HEK293 (cell line): ENCODE measurements at regions not wholly inside any gene's neighbourhood (a gene's known extent, or its start where the extent isn't known, plus 50 kb on each side); places are given as distances from the start of the nearest gene placed in this dataset.

ENCODE experiments used
- CTCF ChIA-PET: fragments of 350-600 bp; formaldehyde crosslinking; extraction: SDS; loops from one replicate; lab custom pipeline; 2021; ENCODE audit warnings: antibody characterized with exemption; lab: Yijun Ruan, JAX
- POLR2A ChIA-PET: fragments of 300-600 bp; formaldehyde crosslinking; extraction: SDS; loops from one replicate; lab custom pipeline; 2020; ENCODE audit warnings: antibody characterized with exemption, inconsistent platforms; lab: Yijun Ruan, JAX
- H3K27ac ChIP-seq: fragments of 200-500 bp; sonication (Bioruptor generic); 2 replicates; pipeline ENCODE4 v1.5.1; 2014; ENCODE audit warnings: low read depth, low read length, control low read depth, inconsistent platforms; ENCODE audit errors: extremely low read depth
- H3K36me3 ChIP-seq, 2 experiments: fragments of 200-500 bp in 1 of 2; sonication (Bioruptor generic) in 1 of 2; 1 replicate in 1 of 2; 2 replicates in 1 of 2; pipeline ENCODE4 v1.5.1; 2014 to 2017; ENCODE audit warnings: inconsistent platforms in 2 of 2, low read length in 2 of 2; ENCODE audit not compliant: control insufficient read depth in 2 of 2, insufficient read depth in 1 of 2
- H3K4me1 ChIP-seq: fragments of 200-500 bp; sonication (Bioruptor generic); 2 replicates; pipeline ENCODE4 v1.5.1; 2014; ENCODE audit warnings: mild to moderate bottlenecking, low read length, inconsistent platforms; ENCODE audit not compliant: control insufficient read depth, insufficient read depth
- H3K4me3 ChIP-seq: 2 replicates; pipeline ENCODE4 v1.5.1; 2011; ENCODE audit warnings: low read depth, mild to moderate bottlenecking, control low read depth, low read length, moderate library complexity
- H3K9me3 ChIP-seq: fragments of 200-500 bp; sonication (Bioruptor generic); 2 replicates; pipeline ENCODE4 v1.5.1; 2014; ENCODE audit warnings: low read depth, low read length, inconsistent platforms; ENCODE audit not compliant: control insufficient read depth, insufficient read depth
- ATF2 ChIP-seq: fragments of 450-650 bp; formaldehyde crosslinking; IDR thresholded peaks from 2 replicates; pipeline ENCODE4 v1.5.1; 2016; ENCODE audit warnings: missing biosample characterization, missing genetic modification characterization, low read depth
- OSR2 ChIP-seq: fragments of 450-650 bp; formaldehyde crosslinking; IDR thresholded peaks from 2 replicates; pipeline ENCODE4 v1.5.1; 2016; ENCODE audit warnings: missing biosample characterization, missing genetic modification characterization
- PRDM10 ChIP-seq: fragments of 450-650 bp; formaldehyde crosslinking; IDR thresholded peaks from 2 replicates; pipeline ENCODE4 v1.5.1; 2016; ENCODE audit warnings: missing biosample characterization, missing genetic modification characterization
- RBAK ChIP-seq: fragments of 450-650 bp; formaldehyde crosslinking; IDR thresholded peaks from 2 replicates; pipeline ENCODE4 v1.5.1; 2016; ENCODE audit warnings: missing biosample characterization, missing genetic modification characterization
- SCRT1 ChIP-seq: fragments of 450-650 bp; formaldehyde crosslinking; IDR thresholded peaks from 2 replicates; pipeline ENCODE4 v1.5.1; 2016; ENCODE audit warnings: missing biosample characterization, missing genetic modification characterization, borderline replicate concordance
- SP2 ChIP-seq: fragments of 450-650 bp; formaldehyde crosslinking; IDR thresholded peaks from 2 replicates; pipeline ENCODE4 v1.5.1; 2016; ENCODE audit warnings: missing biosample characterization, missing genetic modification characterization
- WT1 ChIP-seq: fragments of 450-650 bp; formaldehyde crosslinking; IDR thresholded peaks from 2 replicates; pipeline ENCODE4 v1.5.1; 2016; ENCODE audit warnings: missing biosample characterization, missing genetic modification characterization
- ZFHX2 ChIP-seq: fragments of 450-650 bp; formaldehyde crosslinking; conservative IDR thresholded peaks from 2 replicates; pipeline ENCODE4 v1.5.1; 2016; ENCODE audit warnings: missing biosample characterization, missing genetic modification characterization
- ZFP37 ChIP-seq: fragments of 450-650 bp; formaldehyde crosslinking; IDR thresholded peaks from 2 replicates; pipeline ENCODE4 v1.5.1; 2016; ENCODE audit warnings: missing biosample characterization, missing genetic modification characterization
- ZFP41 ChIP-seq: fragments of 450-650 bp; formaldehyde crosslinking; IDR thresholded peaks from 2 replicates; pipeline ENCODE4 v1.5.1; 2016; ENCODE audit warnings: missing biosample characterization, missing genetic modification characterization, borderline replicate concordance
- ZFP69B ChIP-seq: fragments of 450-650 bp; formaldehyde crosslinking; IDR thresholded peaks from 2 replicates; pipeline ENCODE4 v1.5.1; 2016; ENCODE audit warnings: missing biosample characterization, missing genetic modification characterization
- ZNF146 ChIP-seq: fragments of 450-650 bp; formaldehyde crosslinking; IDR thresholded peaks from 2 replicates; pipeline ENCODE4 v1.5.1; 2016; ENCODE audit warnings: missing biosample characterization, missing genetic modification characterization
- ZNF157 ChIP-seq: fragments of 450-650 bp; formaldehyde crosslinking; IDR thresholded peaks from 2 replicates; pipeline ENCODE4 v1.5.1; 2016; ENCODE audit warnings: missing biosample characterization, missing genetic modification characterization
- ZNF311 ChIP-seq: fragments of 450-650 bp; formaldehyde crosslinking; IDR thresholded peaks from 2 replicates; pipeline ENCODE4 v1.5.1; 2017; ENCODE audit warnings: missing biosample characterization, missing genetic modification characterization, borderline replicate concordance
- ZNF341 ChIP-seq: fragments of 450-650 bp; formaldehyde crosslinking; IDR thresholded peaks from 2 replicates; pipeline ENCODE4; 2016; ENCODE audit warnings: low read depth, missing biosample characterization, missing genetic modification characterization
- ZNF404 ChIP-seq: fragments of 450-650 bp; formaldehyde crosslinking; IDR thresholded peaks from 2 replicates; pipeline ENCODE4 v1.5.1; 2017; ENCODE audit warnings: missing biosample characterization, missing genetic modification characterization
- ZNF433 ChIP-seq: fragments of 450-650 bp; formaldehyde crosslinking; IDR thresholded peaks from 2 replicates; pipeline ENCODE4 v1.5.1; 2016; ENCODE audit warnings: missing biosample characterization, missing genetic modification characterization, low read depth
- ZNF48 ChIP-seq: fragments of 450-650 bp; formaldehyde crosslinking; IDR thresholded peaks from 2 replicates; pipeline ENCODE4 v1.5.1; 2016; ENCODE audit warnings: missing biosample characterization, missing genetic modification characterization
- ZNF521 ChIP-seq: fragments of 450-650 bp; formaldehyde crosslinking; IDR thresholded peaks from 2 replicates; pipeline ENCODE4 v1.5.1; 2017; ENCODE audit warnings: missing biosample characterization, mild to moderate bottlenecking, missing genetic modification characterization
- ZNF548 ChIP-seq: fragments of 450-650 bp; formaldehyde crosslinking; IDR thresholded peaks from 2 replicates; pipeline ENCODE4 v1.5.1; 2016; ENCODE audit warnings: missing biosample characterization, missing genetic modification characterization
- ZNF639 ChIP-seq: fragments of 450-650 bp; formaldehyde crosslinking; IDR thresholded peaks from 2 replicates; pipeline ENCODE4 v1.5.1; 2016; ENCODE audit warnings: missing biosample characterization, missing genetic modification characterization
- ZNF660 ChIP-seq: fragments of 450-650 bp; IDR thresholded peaks from 2 replicates; pipeline ENCODE4 v1.5.1; 2018; ENCODE audit warnings: missing biosample characterization, mild to moderate bottlenecking, missing genetic modification characterization
- ZNF701 ChIP-seq: fragments of 450-650 bp; formaldehyde crosslinking; IDR thresholded peaks from 2 replicates; pipeline ENCODE4 v1.5.1; 2016; ENCODE audit warnings: missing biosample characterization, missing genetic modification characterization
- TF ChIP-seq, protein P1 (sequence below): fragments of 450-650 bp; formaldehyde crosslinking; IDR thresholded peaks from 2 replicates; pipeline ENCODE4 v1.5.1; 2016; ENCODE audit warnings: missing biosample characterization, missing genetic modification characterization
- TF ChIP-seq, protein P2 (sequence below): IDR thresholded peaks from 2 replicates; pipeline ENCODE4 v1.6.1; 2011; ENCODE audit warnings: mild to moderate bottlenecking, low read depth, low read length, borderline replicate concordance

DNA sequence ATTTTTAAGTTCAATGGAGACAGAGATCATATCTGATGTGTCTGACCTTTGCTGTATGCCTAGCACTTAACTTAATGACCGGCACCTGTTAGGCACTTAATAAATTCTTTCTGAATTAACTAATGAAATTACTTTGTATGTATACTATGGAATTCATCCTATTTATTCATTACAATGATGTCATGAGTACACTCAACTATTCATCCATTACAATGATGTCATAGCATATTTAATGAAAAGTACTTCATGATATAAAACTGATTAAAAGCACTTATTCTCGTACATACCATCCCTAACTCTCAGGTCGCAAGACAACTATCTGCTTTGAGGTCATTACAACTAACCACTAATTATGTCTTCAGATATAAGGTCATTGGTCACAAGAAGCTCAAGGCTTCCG lies 1131.6 kb downstream of the DTWD2 start:
- H3K27ac ChIP-seq = no peak overlapping the region
- no peak overlapping the region for H3K4me3 ChIP-seq
- POLR2A ChIA-PET = no interaction called here
- TF ChIP-seq ATF2 (tag by site-specific recombination) (peak; percentile 80), ZNF404 (tag by site-specific recombination) (no peak)
- TF ChIP-seq, all 188 proteins: peak for 1
- no peaks in the 10 kb centered on the region for H3K36me3 ChIP-seq
- no peaks in the 10 kb centered on the region for H3K4me1 ChIP-seq
- CTCF ChIA-PET = no interaction called here
- H3K9me3 ChIP-seq = no peaks in the 10 kb centered on the region

- TF ChIP-seq ZNF341 = no peak
- no peak for TF ChIP-seq ZFP69B
- no peak for TF ChIP-seq SCRT1 (tag by site-specific recombination)
- no peak for TF ChIP-seq ZNF157 (tag by site-specific recombination)
- TF ChIP-seq, protein P1, sequence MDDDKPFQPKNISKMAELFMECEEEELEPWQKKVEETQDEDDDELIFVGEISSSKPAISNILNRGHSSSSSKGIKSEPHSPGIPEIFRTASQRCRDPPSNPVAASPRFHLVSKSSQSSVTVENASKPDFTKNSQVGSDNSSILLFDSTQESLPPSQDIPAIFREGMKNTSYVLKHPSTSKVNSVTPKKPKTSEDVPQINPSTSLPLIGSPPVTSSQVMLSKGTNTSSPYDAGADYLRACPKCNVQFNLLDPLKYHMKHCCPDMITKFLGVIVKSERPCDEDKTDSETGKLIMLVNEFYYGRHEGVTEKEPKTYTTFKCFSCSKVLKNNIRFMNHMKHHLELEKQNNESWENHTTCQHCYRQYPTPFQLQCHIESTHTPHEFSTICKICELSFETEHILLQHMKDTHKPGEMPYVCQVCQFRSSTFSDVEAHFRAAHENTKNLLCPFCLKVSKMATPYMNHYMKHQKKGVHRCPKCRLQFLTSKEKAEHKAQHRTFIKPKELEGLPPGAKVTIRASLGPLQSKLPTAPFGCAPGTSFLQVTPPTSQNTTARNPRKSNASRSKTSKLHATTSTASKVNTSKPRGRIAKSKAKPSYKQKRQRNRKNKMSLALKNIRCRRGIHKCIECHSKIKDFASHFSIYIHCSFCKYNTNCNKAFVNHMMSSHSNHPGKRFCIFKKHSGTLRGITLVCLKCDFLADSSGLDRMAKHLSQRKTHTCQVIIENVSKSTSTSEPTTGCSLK (tag by site-specific recombination) = no peak
- TF ChIP-seq WT1 (tag by site-specific recombination) = no peak
- TF ChIP-seq ZNF548 (tag by site-specific recombination) = no peak
- TF ChIP-seq ZFP41 (tag by site-specific recombination) = no peak
- TF ChIP-seq ZNF146 = no peak
- TF ChIP-seq SP2 (tag by site-specific recombination) = no peak
- no peak for TF ChIP-seq ZFP37 (tag by site-specific recombination)
- no peak for TF ChIP-seq ZNF521
- TF ChIP-seq ZNF433 (tag by site-specific recombination) = no peak
- no peak for TF ChIP-seq OSR2 (tag by site-specific recombination)
- no peak for TF ChIP-seq ZNF48
- Histone ChIP-seq H3K4me1 (no peaks in the 10 kb centered on the region), H3K9me3 (no peaks in the 10 kb centered on the region), H3K36me3 (no peaks in the 10 kb centered on the region), H3K27ac (no peak overlapping the region), H3K4me3 (no peak overlapping the region)
- ChIA-PET CTCF (no interaction called here), POLR2A (no interaction called here)
Observed at GRCh38 chr5:117837786-117838185, 1150.6 kb downstream of the DTWD2 start.

GRCh38 chr5:117833691-117834090 lies 1154.7 kb downstream of the DTWD2 start:
- CTCF ChIA-PET = no interaction called here
- H3K36me3 ChIP-seq = no peaks in the 10 kb centered on the region
- POLR2A ChIA-PET = no interaction called here
- TF ChIP-seq RBAK (tag by site-specific recombination) (no peak), ZNF701 (tag by site-specific recombination) (no peak), ZFHX2 (tag by site-specific recombination) (no peak), PRDM10 (no peak), ZNF660 (tag by site-specific recombination) (no peak), ZNF639 (tag by site-specific recombination) (no peak), ZNF548 (tag by site-specific recombination) (no peak), ZNF311 (no peak)
- TF ChIP-seq, protein P2, sequence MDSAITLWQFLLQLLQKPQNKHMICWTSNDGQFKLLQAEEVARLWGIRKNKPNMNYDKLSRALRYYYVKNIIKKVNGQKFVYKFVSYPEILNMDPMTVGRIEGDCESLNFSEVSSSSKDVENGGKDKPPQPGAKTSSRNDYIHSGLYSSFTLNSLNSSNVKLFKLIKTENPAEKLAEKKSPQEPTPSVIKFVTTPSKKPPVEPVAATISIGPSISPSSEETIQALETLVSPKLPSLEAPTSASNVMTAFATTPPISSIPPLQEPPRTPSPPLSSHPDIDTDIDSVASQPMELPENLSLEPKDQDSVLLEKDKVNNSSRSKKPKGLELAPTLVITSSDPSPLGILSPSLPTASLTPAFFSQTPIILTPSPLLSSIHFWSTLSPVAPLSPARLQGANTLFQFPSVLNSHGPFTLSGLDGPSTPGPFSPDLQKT = no peak

More at GRCh38 chr5:117833691-117834090, 1154.7 kb downstream of the DTWD2 start:
- Histone ChIP-seq H3K4me1 (no peaks in the 10 kb centered on the region), H3K27ac (no peak overlapping the region), H3K4me3 (no peak overlapping the region), H3K9me3 (no peaks in the 10 kb centered on the region)
